BLaER1 treated with 17β-estradiol and CSF1 and Interleukin-3, amounts not matched to agents 10 nM and 100 nM (cell line): ENCODE measurements at regions not wholly inside any gene's neighbourhood (a gene's known extent, or its start where the extent isn't known, plus 50 kb on each side); places are given as distances from the start of the nearest gene placed in this dataset.
"Not testable (repeated sequence)": the region's sequence is repeated elsewhere in the genome, so short reads cannot be mapped to it uniquely, and the experiment has no call there.

Source experiments
- H3K27ac ChIP-seq, 11 experiments: shearing (Covaris generic); formaldehyde crosslinking; 2 replicates each; pipeline ENCODE4 v1.8.1; 2022
- H3K27me3 ChIP-seq, 11 experiments: shearing (Covaris generic); formaldehyde crosslinking; 2 replicates each; pipeline ENCODE4 v1.8.1; 2022
- H3K36me3 ChIP-seq, 11 experiments: shearing (Covaris generic); formaldehyde crosslinking; 2 replicates each; pipeline ENCODE4 v1.8.1; 2022
- H3K4me1 ChIP-seq, 10 experiments: shearing (Covaris generic); formaldehyde crosslinking; 2 replicates each; pipeline ENCODE4 v1.8.1; 2022
- H3K4me2 ChIP-seq, 11 experiments: shearing (Covaris generic); formaldehyde crosslinking; 2 replicates each; pipeline ENCODE4 v1.8.1; 2022
- H3K4me3 ChIP-seq, 10 experiments: shearing (Covaris generic); formaldehyde crosslinking; 2 replicates each; pipeline ENCODE4 v1.8.1; 2022
- H3K9ac ChIP-seq, 11 experiments: shearing (Covaris generic); formaldehyde crosslinking; 2 replicates each; pipeline ENCODE4 v1.8.1; 2022
- H3K9me3 ChIP-seq, 11 experiments: shearing (Covaris generic); formaldehyde crosslinking; replicated peaks in 1 of 11; 2 replicates each; pipeline ENCODE4 v1.8.1; 2022
- H4K20me1 ChIP-seq, 11 experiments: shearing (Covaris generic); formaldehyde crosslinking; 2 replicates each; pipeline ENCODE4 v1.8.1; 2022
- Cebpa-rat ChIP-seq, 11 experiments: shearing (Covaris generic); IDR thresholded peaks; 2 replicates each; pipeline ENCODE4 v1.8.1; 2022

- no peaks in the 10 kb centered on the region for H3K9me3 ChIP-seq
- no peak overlapping the region for H3K4me2 ChIP-seq
- no peaks in the 10 kb centered on the region for H4K20me1 ChIP-seq
- no peaks in the 10 kb centered on the region for H3K36me3 ChIP-seq
- H3K9ac ChIP-seq, result no peak overlapping the region
- no peaks in the 10 kb centered on the region for H3K4me1 ChIP-seq
- H3K27me3 ChIP-seq, result no peaks in the 10 kb centered on the region
- H3K27ac ChIP-seq, result no peak overlapping the region
- TF ChIP-seq Cebpa-rat (IDR thresholded peaks at IDR 0.05), result no peak
- H3K4me3 ChIP-seq, result no peak overlapping the region
These were observed 546.0 kb downstream of the FRK start for GRCh38 chr6:115514656-115515055.

GRCh38 chr6:115512923-115513322 is 547.8 kb downstream of the FRK start:
- H3K9ac ChIP-seq, result no peak overlapping the region
- no peaks in the 10 kb centered on the region for H3K27me3 ChIP-seq
- no peaks in the 10 kb centered on the region for H3K9me3 ChIP-seq
- H3K4me2 ChIP-seq, result no peak overlapping the region
- no peak for TF ChIP-seq Cebpa-rat (IDR thresholded peaks at IDR 0.05)
- H3K36me3 ChIP-seq, result no peaks in the 10 kb centered on the region
- no peak overlapping the region for H3K4me3 ChIP-seq
- H4K20me1 ChIP-seq, result no peaks in the 10 kb centered on the region
- H3K27ac ChIP-seq, result no peak overlapping the region
- no peaks in the 10 kb centered on the region for H3K4me1 ChIP-seq

GRCh38 chr6:115511771-115512170 is 548.9 kb downstream of the FRK start:
- no peak for TF ChIP-seq Cebpa-rat (IDR thresholded peaks at IDR 0.05)
- H3K9ac ChIP-seq, result no peak overlapping the region
- H3K4me1 ChIP-seq, result no peaks in the 10 kb centered on the region
- no peaks in the 10 kb centered on the region for H3K27me3 ChIP-seq
- no peak overlapping the region for H3K4me2 ChIP-seq
- no peak overlapping the region for H3K4me3 ChIP-seq
- H3K36me3 ChIP-seq, result no peaks in the 10 kb centered on the region
- no peak overlapping the region for H3K27ac ChIP-seq
- no peaks in the 10 kb centered on the region for H4K20me1 ChIP-seq
- no peaks in the 10 kb centered on the region for H3K9me3 ChIP-seq

- not testable (repeated sequence) for H3K4me1 ChIP-seq, H4K20me1 ChIP-seq, H3K4me3 ChIP-seq, H3K27ac ChIP-seq, H3K36me3 ChIP-seq, H3K9ac ChIP-seq, H3K27me3 ChIP-seq, H3K9me3 ChIP-seq, H3K4me2 ChIP-seq
These were observed 558.3 kb downstream of the FRK start for GRCh38 chr6:115502432-115502831.

GRCh38 chr6:115495184-115495583 is 565.5 kb downstream of the FRK start:
- Histone ChIP-seq H3K9me3 (peaks cover 0 to 28% (median 15%) of the 10 kb centered on the region in 11 experiments; a peak in 12 of 22 replicates), H3K4me2 (no peak overlapping the region), H3K4me1 (no peaks in the 10 kb centered on the region), H3K27ac (no peak overlapping the region), H3K27me3 (no peaks in the 10 kb centered on the region), H3K9ac (no peak overlapping the region), H4K20me1 (no peaks in the 10 kb centered on the region), H3K4me3 (no peak overlapping the region), H3K36me3 (no peaks in the 10 kb centered on the region)
- TF ChIP-seq Cebpa-rat (IDR thresholded peaks at IDR 0.05), result no peak

- Histone ChIP-seq H4K20me1 (no peaks in the 10 kb centered on the region), H3K27ac (no peak overlapping the region), H3K9ac (no peak overlapping the region), H3K36me3 (no peaks in the 10 kb centered on the region), H3K4me3 (no peak overlapping the region), H3K4me2 (no peak overlapping the region), H3K4me1 (no peaks in the 10 kb centered on the region), H3K9me3 (0 out of 22 replicates have a peak, but pooled peaks cover 0 to 2% (median 0%) of the 10 kb centered on the region in 11 experiments), H3K27me3 (no peaks in the 10 kb centered on the region)
- no peak for TF ChIP-seq Cebpa-rat (IDR thresholded peaks at IDR 0.05)
These were observed 573.4 kb downstream of the FRK start for GRCh38 chr6:115487331-115487730.

GRCh38 chr6:115485400-115485799 is 575.3 kb downstream of the FRK start:
- no peak overlapping the region for H3K9ac ChIP-seq
- H3K27ac ChIP-seq, result no peak overlapping the region
- H3K36me3 ChIP-seq, result no peaks in the 10 kb centered on the region
- TF ChIP-seq Cebpa-rat (IDR thresholded peaks at IDR 0.05), result no peak
- no peaks in the 10 kb centered on the region; a peak in 1 of 22 replicates for H3K9me3 ChIP-seq
- H3K4me2 ChIP-seq, result no peak overlapping the region
- H3K4me3 ChIP-seq, result no peak overlapping the region
- H3K27me3 ChIP-seq, result no peaks in the 10 kb centered on the region
- H4K20me1 ChIP-seq, result no peaks in the 10 kb centered on the region
- H3K4me1 ChIP-seq, result no peaks in the 10 kb centered on the region

GRCh38 chr6:115480543-115480942 is 580.1 kb downstream of the FRK start:
- not testable (repeated sequence) for H3K4me1 ChIP-seq, H3K9me3 ChIP-seq, H3K36me3 ChIP-seq, H3K27ac ChIP-seq, H3K4me2 ChIP-seq, H3K4me3 ChIP-seq, H3K9ac ChIP-seq, H3K27me3 ChIP-seq, H4K20me1 ChIP-seq

GRCh38 chr6:115474443-115475041 is 586.1 kb downstream of the FRK start:
- no peak for TF ChIP-seq Cebpa-rat (IDR thresholded peaks at IDR 0.05)
- Histone ChIP-seq H3K27ac (no peak overlapping the region), H3K27me3 (no peaks in the 10 kb centered on the region), H3K36me3 (no peaks in the 10 kb centered on the region), H3K9ac (no peak overlapping the region), H3K4me1 (no peaks in the 10 kb centered on the region), H3K4me2 (no peak overlapping the region), H3K4me3 (no peak overlapping the region), H4K20me1 (no peaks in the 10 kb centered on the region), H3K9me3 (no peaks in the 10 kb centered on the region)

- Histone ChIP-seq H3K4me3 (no peak overlapping the region), H3K27me3 (no peaks in the 10 kb centered on the region), H3K4me2 (no peak overlapping the region), H3K36me3 (no peaks in the 10 kb centered on the region), H3K4me1 (no peaks in the 10 kb centered on the region), H3K27ac (no peak overlapping the region), H4K20me1 (no peaks in the 10 kb centered on the region), H3K9me3 (peaks cover 0 to 3% (median 0%) of the 10 kb centered on the region in 11 experiments; a peak in 2 of 22 replicates), H3K9ac (no peak overlapping the region)
- no peak for TF ChIP-seq Cebpa-rat (IDR thresholded peaks at IDR 0.05)
These were observed 592.3 kb downstream of the FRK start for GRCh38 chr6:115468272-115469005.
